ENCODE measurements at regions not wholly inside any gene's neighbourhood (a gene's known extent, or its start where the extent isn't known, plus 50 kb on each side); places are given as distances from the start of the nearest gene placed in this dataset.

- no peak for TF ChIP-seq CTCF (IDR thresholded peaks at IDR 0.05)
- TF ChIP-seq TCF7L2 (IDR thresholded peaks at IDR 0.05; ENCODE audit: low read depth, low read length): no peak
- no peak for TF ChIP-seq POLR2AphosphoS5 (IDR thresholded peaks at IDR 0.05; ENCODE audit: low read depth, low read length)
Observed at GRCh38 chr10:34889004-34889869, 74.1 kb upstream of the PARD3 start.
